ENCODE measurements at regions not wholly inside any gene's neighbourhood (a gene's known extent, or its start where the extent isn't known, plus 50 kb on each side); places are given as distances from the start of the nearest gene placed in this dataset.

GRCh38 chr6:94639564-94639963 is 937.8 kb upstream of the MANEA start:
- no peak for DNase-seq (ENCODE audit: low spot score)
- no peaks in the 10 kb centered on the region for H3K9me3 Mint-ChIP-seq (ENCODE audit: low read depth)
- H3K4me1 Mint-ChIP-seq (ENCODE audit: low read depth) = peaks cover 4% of the 10 kb centered on the region
- no peaks in the 10 kb centered on the region for H3K27me3 Mint-ChIP-seq (ENCODE audit: low read depth)
- TF ChIP-seq CTCF (IDR thresholded peaks at IDR 0.05) = no peak
- no peak overlapping the region for H3K4me3 Mint-ChIP-seq (ENCODE audit: unreplicated experiment)
- no peaks in the 10 kb centered on the region for H3K36me3 Mint-ChIP-seq (ENCODE audit: low read depth)
- no peak overlapping the region for H3K27ac Mint-ChIP-seq (ENCODE audit: unreplicated experiment)

GRCh38 chr6:94636780-94637385 is 940.5 kb upstream of the MANEA start:
- H3K4me3 Mint-ChIP-seq (ENCODE audit: unreplicated experiment) = no peak overlapping the region
- no peak overlapping the region for H3K27ac Mint-ChIP-seq (ENCODE audit: unreplicated experiment)
- peak; percentile 66 for TF ChIP-seq CTCF (IDR thresholded peaks at IDR 0.05)
- no peak for DNase-seq (ENCODE audit: low spot score)
- no peaks in the 10 kb centered on the region for H3K9me3 Mint-ChIP-seq (ENCODE audit: low read depth)
- no peaks in the 10 kb centered on the region for H3K36me3 Mint-ChIP-seq (ENCODE audit: low read depth)
- H3K27me3 Mint-ChIP-seq (ENCODE audit: low read depth) = no peaks in the 10 kb centered on the region
- peaks cover 4% of the 10 kb centered on the region for H3K4me1 Mint-ChIP-seq (ENCODE audit: low read depth)

- no peak for DNase-seq (ENCODE audit: low spot score)
- H3K9me3 Mint-ChIP-seq (ENCODE audit: low read depth) = no peaks in the 10 kb centered on the region
- TF ChIP-seq CTCF (IDR thresholded peaks at IDR 0.05) = no peak
- no peak overlapping the region for H3K27ac Mint-ChIP-seq (ENCODE audit: unreplicated experiment)
- H3K4me1 Mint-ChIP-seq (ENCODE audit: low read depth) = no peaks in the 10 kb centered on the region
- no peak overlapping the region for H3K4me3 Mint-ChIP-seq (ENCODE audit: unreplicated experiment)
- no peaks in the 10 kb centered on the region for H3K27me3 Mint-ChIP-seq (ENCODE audit: low read depth)
- H3K36me3 Mint-ChIP-seq (ENCODE audit: low read depth) = no peaks in the 10 kb centered on the region
Observed at GRCh38 chr6:94623586-94623985, 953.7 kb upstream of the MANEA start.

GRCh38 chr6:94622783-94623182 is 954.6 kb upstream of the MANEA start:
- no peak for TF ChIP-seq CTCF (IDR thresholded peaks at IDR 0.05)

GRCh38 chr6:94600636-94601035 is 976.7 kb upstream of the MANEA start:
- no peak for DNase-seq (ENCODE audit: low spot score)
- H3K27me3 Mint-ChIP-seq (ENCODE audit: low read depth) = no peaks in the 10 kb centered on the region
- H3K4me1 Mint-ChIP-seq (ENCODE audit: low read depth) = no peaks in the 10 kb centered on the region
- no peaks in the 10 kb centered on the region for H3K36me3 Mint-ChIP-seq (ENCODE audit: low read depth)
- peaks cover 16% of the 10 kb centered on the region for H3K9me3 Mint-ChIP-seq (ENCODE audit: low read depth)
- no peak overlapping the region for H3K27ac Mint-ChIP-seq (ENCODE audit: unreplicated experiment)
- no peak overlapping the region for H3K4me3 Mint-ChIP-seq (ENCODE audit: unreplicated experiment)
- TF ChIP-seq CTCF (IDR thresholded peaks at IDR 0.05) = no peak

More at GRCh38 chr6:94622783-94623182, 954.6 kb upstream of the MANEA start:
- H3K9me3 Mint-ChIP-seq (ENCODE audit: low read depth) = no peaks in the 10 kb centered on the region
- no peaks in the 10 kb centered on the region for H3K4me1 Mint-ChIP-seq (ENCODE audit: low read depth)
- no peak overlapping the region for H3K4me3 Mint-ChIP-seq (ENCODE audit: unreplicated experiment)
- H3K27ac Mint-ChIP-seq (ENCODE audit: unreplicated experiment) = no peak overlapping the region
- DNase-seq (ENCODE audit: low spot score) = no peak
- no peaks in the 10 kb centered on the region for H3K27me3 Mint-ChIP-seq (ENCODE audit: low read depth)
- H3K36me3 Mint-ChIP-seq (ENCODE audit: low read depth) = no peaks in the 10 kb centered on the region

Data from chondrocyte (in vitro differentiated cells).